Peyer's patch (tissue), 4 donors: ENCODE measurements at regions not wholly inside any gene's neighbourhood (a gene's known extent, or its start where the extent isn't known, plus 50 kb on each side); places are given as distances from the start of the nearest gene placed in this dataset.

ENCODE experiments used
- DNase-seq, 3 donors: peaks; one replicate each; pipeline ENCODE4 v3.0.0-alpha.2; 2017 to 2019
- H3K27ac ChIP-seq, 4 donors: fragments of 200-600 bp; sonication (generic); one replicate each; pipeline ENCODE4 v1.5.1; 2016 to 2019
- H3K27me3 ChIP-seq, 2 donors: fragments of 200-600 bp; sonication (generic); one replicate each; pipeline ENCODE4 v1.5.1; 2019
- H3K36me3 ChIP-seq, 3 donors: fragments of 200-600 bp; sonication (generic); one replicate each; pipeline ENCODE4 v1.5.1; 2016 to 2019
- H3K4me1 ChIP-seq, 4 donors: fragments of 200-600 bp; sonication (generic); one replicate each; pipeline ENCODE4 v1.5.1; 2016 to 2019
- H3K4me3 ChIP-seq, 4 donors: fragments of 200-600 bp; sonication (generic); 1 replicate in 3 of 4; 2 replicates in 1 of 4; pipeline ENCODE4 v1.5.1; 2016 to 2019; ENCODE audit warnings: mild to moderate bottlenecking in 1 of 4
- H3K9me3 ChIP-seq, 4 donors: fragments of 200-600 bp; sonication (generic); one replicate each; pipeline ENCODE4 v1.5.1; 2016 to 2019; ENCODE audit warnings: mild to moderate bottlenecking in 1 of 4
- POLR2A ChIP-seq, 2 donors: fragments of 450-650 bp; IDR thresholded peaks; one replicate each; pipeline ENCODE4 v1.5.1; 2017; ENCODE audit warnings: antibody characterized with exemption in 2 of 2, mild to moderate bottlenecking in 2 of 2, moderate library complexity in 2 of 2
- TF ChIP-seq, protein P1 (sequence below), 6 experiments: fragments of 450-650 bp in 4 of 6; fragments of 200-600 bp in 2 of 6; sonication (generic) in 1 of 6; IDR thresholded peaks; one replicate each; pipeline ENCODE4 v1.5.1; 2017 to 2019; ENCODE audit warnings: antibody characterized with exemption in 6 of 6, mild to moderate bottlenecking in 3 of 6, moderate library complexity in 1 of 6

DNA sequence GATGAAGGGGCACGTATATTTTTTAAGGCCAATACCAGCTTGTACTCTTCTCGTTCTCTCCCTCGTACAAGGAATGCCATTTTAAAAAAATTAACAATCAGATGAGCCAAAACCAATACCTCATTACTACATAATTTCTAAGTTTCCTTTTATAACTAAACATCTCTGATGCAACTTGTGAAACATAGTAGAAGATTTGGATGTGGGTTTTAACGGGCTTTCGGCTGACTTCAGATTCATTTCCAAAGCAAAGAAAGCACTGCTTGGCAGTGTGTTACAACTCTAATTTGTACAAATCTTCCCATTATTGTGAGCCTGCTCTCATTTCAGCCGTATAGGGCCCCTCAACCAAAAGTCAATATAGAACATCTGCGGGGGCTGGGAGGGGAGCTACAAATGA, 99.1 kb upstream of the TMCC3 start:
- no peak for DNase-seq
- H3K27ac ChIP-seq = no peak overlapping the region
- TF ChIP-seq POLR2A (IDR thresholded peaks at IDR 0.05) = no peak
- TF ChIP-seq, protein P1, sequence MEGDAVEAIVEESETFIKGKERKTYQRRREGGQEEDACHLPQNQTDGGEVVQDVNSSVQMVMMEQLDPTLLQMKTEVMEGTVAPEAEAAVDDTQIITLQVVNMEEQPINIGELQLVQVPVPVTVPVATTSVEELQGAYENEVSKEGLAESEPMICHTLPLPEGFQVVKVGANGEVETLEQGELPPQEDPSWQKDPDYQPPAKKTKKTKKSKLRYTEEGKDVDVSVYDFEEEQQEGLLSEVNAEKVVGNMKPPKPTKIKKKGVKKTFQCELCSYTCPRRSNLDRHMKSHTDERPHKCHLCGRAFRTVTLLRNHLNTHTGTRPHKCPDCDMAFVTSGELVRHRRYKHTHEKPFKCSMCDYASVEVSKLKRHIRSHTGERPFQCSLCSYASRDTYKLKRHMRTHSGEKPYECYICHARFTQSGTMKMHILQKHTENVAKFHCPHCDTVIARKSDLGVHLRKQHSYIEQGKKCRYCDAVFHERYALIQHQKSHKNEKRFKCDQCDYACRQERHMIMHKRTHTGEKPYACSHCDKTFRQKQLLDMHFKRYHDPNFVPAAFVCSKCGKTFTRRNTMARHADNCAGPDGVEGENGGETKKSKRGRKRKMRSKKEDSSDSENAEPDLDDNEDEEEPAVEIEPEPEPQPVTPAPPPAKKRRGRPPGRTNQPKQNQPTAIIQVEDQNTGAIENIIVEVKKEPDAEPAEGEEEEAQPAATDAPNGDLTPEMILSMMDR (IDR thresholded peaks at IDR 0.05) = no peak
- no peak overlapping the region for H3K4me3 ChIP-seq
- H3K36me3 ChIP-seq = no peaks in the 10 kb centered on the region
- no peaks in the 10 kb centered on the region for H3K4me1 ChIP-seq
- H3K9me3 ChIP-seq = no peaks in the 10 kb centered on the region
- no peaks in the 10 kb centered on the region for H3K27me3 ChIP-seq

DNA sequence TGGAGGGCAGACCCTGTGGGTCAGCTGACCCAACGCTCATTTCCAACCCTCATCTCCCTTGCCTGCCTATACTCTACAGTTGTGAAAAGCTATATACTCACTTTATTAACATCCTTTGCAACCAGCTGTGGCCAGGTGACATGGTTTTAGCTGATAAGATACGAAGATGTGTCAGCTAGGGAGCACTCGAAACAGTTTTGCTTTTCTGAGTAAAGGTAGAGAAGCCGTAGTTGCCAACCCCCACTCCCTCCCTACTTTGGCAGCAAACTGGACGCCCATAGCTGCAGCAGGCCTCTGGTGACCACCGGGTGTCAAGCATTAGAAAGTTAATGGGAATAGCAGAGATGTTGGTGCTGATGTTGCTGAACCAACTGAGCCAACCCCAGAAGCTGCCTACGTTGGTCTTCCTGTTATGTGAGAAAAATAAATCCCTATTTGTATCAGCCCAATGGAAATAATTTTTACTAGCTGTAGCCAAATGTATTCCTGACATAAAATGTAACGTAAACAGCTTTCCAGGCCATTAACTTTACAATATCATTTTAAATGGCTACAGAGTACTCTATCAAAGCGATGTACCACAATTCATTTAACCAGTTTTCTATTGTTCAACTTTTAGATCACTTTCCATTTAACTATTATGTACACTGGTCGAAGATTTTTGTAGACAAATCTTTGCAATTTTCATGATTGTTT, 98.5 kb upstream of the TMCC3 start:
- Histone ChIP-seq H3K36me3 (no peaks in the 10 kb centered on the region), H3K27me3 (no peaks in the 10 kb centered on the region), H3K9me3 (no peaks in the 10 kb centered on the region), H3K4me1 (no peaks in the 10 kb centered on the region), H3K4me3 (no peak overlapping the region), H3K27ac (no peak overlapping the region)
- DNase-seq = no peak
- TF ChIP-seq POLR2A (IDR thresholded peaks at IDR 0.05) = no peak
- TF ChIP-seq, protein P1 (IDR thresholded peaks at IDR 0.05) = no peak

DNA sequence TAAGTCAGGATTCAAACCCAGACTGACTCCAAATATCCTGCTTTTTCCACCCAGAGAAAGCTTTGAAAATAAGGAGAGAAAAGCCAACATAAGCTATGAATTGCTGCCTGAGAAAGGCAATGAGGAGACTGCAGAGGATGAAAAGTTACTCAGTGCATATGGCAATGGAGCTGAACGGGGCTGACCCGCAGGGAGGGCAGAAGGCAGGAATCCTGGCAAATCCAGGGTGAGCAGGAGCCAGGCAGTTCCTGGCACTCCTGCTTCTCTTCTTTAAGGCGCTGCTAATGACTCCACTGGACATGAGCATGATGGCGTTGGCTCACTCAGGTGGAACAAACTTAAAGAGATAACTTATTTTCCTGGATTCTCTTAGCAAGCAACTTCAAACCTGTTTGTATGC, 95.2 kb upstream of the TMCC3 start:
- H3K27me3 ChIP-seq = no peaks in the 10 kb centered on the region
- no peak overlapping the region for H3K4me3 ChIP-seq
- no peaks in the 10 kb centered on the region for H3K36me3 ChIP-seq
- TF ChIP-seq, protein P1 (IDR thresholded peaks at IDR 0.05) = no peak
- no peak for TF ChIP-seq POLR2A (IDR thresholded peaks at IDR 0.05)
- H3K27ac ChIP-seq = no peak overlapping the region
- no peaks in the 10 kb centered on the region for H3K4me1 ChIP-seq
- H3K9me3 ChIP-seq = no peaks in the 10 kb centered on the region
- no peak for DNase-seq

DNA sequence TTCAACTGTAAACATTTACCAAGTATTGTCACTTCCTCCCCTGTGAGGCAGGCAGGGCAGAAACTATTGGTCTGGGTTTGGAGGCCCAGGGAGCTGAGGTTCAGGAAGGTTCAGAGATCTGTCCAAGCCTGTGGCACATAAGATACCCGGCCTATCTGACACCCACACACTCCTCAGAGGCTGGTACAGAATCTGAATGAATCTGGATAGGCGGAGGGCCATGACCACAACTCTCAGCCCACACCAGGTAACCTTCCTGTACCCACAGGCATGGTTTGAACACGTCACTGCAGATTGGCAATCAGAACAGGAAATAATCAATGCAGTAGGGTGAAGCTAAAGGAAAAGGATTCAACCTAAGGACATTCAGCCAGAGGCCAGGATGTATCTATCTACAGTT, 92.8 kb upstream of the TMCC3 start:
- Histone ChIP-seq H3K36me3 (no peaks in the 10 kb centered on the region), H3K9me3 (no peaks in the 10 kb centered on the region), H3K27me3 (no peaks in the 10 kb centered on the region), H3K4me1 (no peaks in the 10 kb centered on the region), H3K27ac (no peak overlapping the region), H3K4me3 (no peak overlapping the region)
- no peak for TF ChIP-seq POLR2A (IDR thresholded peaks at IDR 0.05)
- TF ChIP-seq, protein P1 (IDR thresholded peaks at IDR 0.05) = no peak
- no peak for DNase-seq

DNA sequence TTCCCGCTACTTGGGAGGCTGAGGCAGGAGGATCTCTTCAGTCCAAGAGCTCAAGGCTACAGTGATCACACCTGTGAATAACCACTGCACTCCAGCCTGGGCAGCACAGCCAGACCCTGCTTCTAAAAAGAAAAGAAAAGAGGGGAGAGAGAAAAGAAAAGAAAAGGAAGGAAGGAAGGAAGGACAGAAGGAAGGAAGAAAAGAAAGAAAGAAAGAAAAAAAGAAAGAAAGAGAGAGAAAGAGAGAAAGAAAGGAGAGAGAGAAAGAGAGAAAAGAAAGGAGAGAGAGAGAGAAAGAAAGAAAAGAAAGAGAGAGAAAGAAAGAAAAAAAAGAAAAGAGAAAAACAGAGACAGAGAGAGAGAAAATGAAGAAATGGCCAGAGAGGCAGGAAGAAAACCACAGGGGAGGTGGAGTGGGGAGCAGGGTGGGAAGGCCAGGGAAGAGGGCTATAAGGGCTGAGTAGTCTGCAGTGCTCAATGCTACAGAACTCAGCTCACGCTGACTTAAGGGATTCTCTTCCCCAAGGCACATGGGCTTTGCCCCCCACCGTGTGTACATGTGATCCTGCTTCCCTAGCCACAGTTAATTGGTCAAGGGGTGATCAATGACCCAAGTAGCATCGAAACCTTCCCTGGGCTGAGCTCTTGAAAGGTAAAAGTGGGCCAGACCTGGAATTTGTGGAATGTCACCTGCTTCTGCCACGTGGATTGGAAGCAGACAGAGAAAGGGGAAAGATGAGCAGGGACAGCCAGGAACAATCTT, 90.4 kb upstream of the TMCC3 start:
- H3K4me1 ChIP-seq = no peaks in the 10 kb centered on the region
- no peak overlapping the region for H3K4me3 ChIP-seq
- H3K27me3 ChIP-seq = no peaks in the 10 kb centered on the region
- no peak overlapping the region for H3K27ac ChIP-seq
- no peaks in the 10 kb centered on the region for H3K36me3 ChIP-seq
- DNase-seq = no peak
- TF ChIP-seq, protein P1 (IDR thresholded peaks at IDR 0.05) = no peak
- TF ChIP-seq POLR2A (IDR thresholded peaks at IDR 0.05) = no peak
- no peaks in the 10 kb centered on the region for H3K9me3 ChIP-seq
